NCI-H748 (cell line): ENCODE measurements at regions not wholly inside any gene's neighbourhood (a gene's known extent, or its start where the extent isn't known, plus 50 kb on each side); places are given as distances from the start of the nearest gene placed in this dataset.

Experiments used
- DNase-seq: peaks from one replicate; lab custom pipeline; 2025; ENCODE audit not compliant: unreplicated experiment; lab: John Stamatoyannopoulos, UW

- no peak for DNase-seq
These were observed 215.1 kb upstream of the GGTLC1 start for GRCh38 chr20:24203526-24204183.

- DNase-seq, result no peak
These were observed 210.9 kb upstream of the GGTLC1 start for GRCh38 chr20:24199501-24199900.

GRCh38 chr20:24194143-24194542, 205.6 kb upstream of the GGTLC1 start:
- DNase-seq, result peak; percentile 10

- DNase-seq, result no peak
These were observed 202.3 kb upstream of the GGTLC1 start for GRCh38 chr20:24190905-24191304.

GRCh38 chr20:24185791-24186190, 197.2 kb upstream of the GGTLC1 start:
- DNase-seq, result no peak

- DNase-seq, result no peak
These were observed 192.6 kb upstream of the GGTLC1 start for GRCh38 chr20:24181151-24181550.

GRCh38 chr20:24169256-24169655, 180.7 kb upstream of the GGTLC1 start:
- no peak for DNase-seq

GRCh38 chr20:24166412-24166811, 177.8 kb upstream of the GGTLC1 start:
- DNase-seq, result no peak

GRCh38 chr20:24166123-24166381, 177.5 kb upstream of the GGTLC1 start:
- no peak for DNase-seq

- DNase-seq, result no peak
These were observed 176.9 kb upstream of the GGTLC1 start for GRCh38 chr20:24165301-24166122.

- peak; percentile 18 for DNase-seq
These were observed 175.8 kb upstream of the GGTLC1 start for GRCh38 chr20:24164360-24164759.

- DNase-seq, result no peak
These were observed 174.9 kb upstream of the GGTLC1 start for GRCh38 chr20:24163506-24163905.

GRCh38 chr20:24160563-24161281, 172.1 kb upstream of the GGTLC1 start:
- peak; percentile 49 for DNase-seq

- no peak for DNase-seq
These were observed 169.7 kb upstream of the GGTLC1 start for GRCh38 chr20:24158281-24158680.

GRCh38 chr20:24157213-24157612, 168.6 kb upstream of the GGTLC1 start:
- DNase-seq, result no peak

GRCh38 chr20:24153101-24154040, 164.8 kb upstream of the GGTLC1 start:
- DNase-seq, result no peak

GRCh38 chr20:24151621-24152294, 163.2 kb upstream of the GGTLC1 start:
- no peak for DNase-seq

- no peak for DNase-seq
These were observed 161.8 kb upstream of the GGTLC1 start for GRCh38 chr20:24150406-24150805.

GRCh38 chr20:24149881-24150307, 161.3 kb upstream of the GGTLC1 start:
- DNase-seq, result peak; percentile 16

- no peak for DNase-seq
These were observed 160.6 kb upstream of the GGTLC1 start for GRCh38 chr20:24149175-24149574.
